ENCODE measurements at regions not wholly inside any gene's neighbourhood (a gene's known extent, or its start where the extent isn't known, plus 50 kb on each side); places are given as distances from the start of the nearest gene placed in this dataset.
"Not testable (repeated sequence)": the region's sequence is repeated elsewhere in the genome, so short reads cannot be mapped to it uniquely, and the experiment has no call there.

GRCh38 chr12:92248977-92249376, 103.3 kb upstream of the BTG1 start:
- no peak for DNase-seq

DNA sequence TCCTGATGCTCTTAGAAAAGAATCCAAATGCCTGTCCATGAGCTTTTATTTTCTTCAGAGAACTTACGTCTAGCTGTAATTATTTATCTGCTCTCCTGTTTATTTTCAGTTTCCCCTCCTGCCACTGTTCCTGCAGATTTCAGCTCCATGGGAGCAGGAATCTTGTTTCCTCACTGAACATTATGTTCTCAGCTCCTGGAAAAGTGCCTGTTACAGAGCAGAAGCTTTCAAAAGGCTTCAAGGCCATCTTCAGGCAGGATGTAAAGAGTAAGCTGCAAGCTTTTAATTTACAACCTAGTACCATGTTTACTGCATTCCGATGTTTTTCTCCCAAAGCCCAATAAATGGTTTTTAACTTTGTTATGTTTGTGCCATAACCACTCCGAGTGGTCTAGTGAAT, 98.4 kb upstream of the BTG1 start:
- no peak for DNase-seq

- no peak for DNase-seq
Observed at GRCh38 chr12:92242907-92243306, 97.3 kb upstream of the BTG1 start.

DNA sequence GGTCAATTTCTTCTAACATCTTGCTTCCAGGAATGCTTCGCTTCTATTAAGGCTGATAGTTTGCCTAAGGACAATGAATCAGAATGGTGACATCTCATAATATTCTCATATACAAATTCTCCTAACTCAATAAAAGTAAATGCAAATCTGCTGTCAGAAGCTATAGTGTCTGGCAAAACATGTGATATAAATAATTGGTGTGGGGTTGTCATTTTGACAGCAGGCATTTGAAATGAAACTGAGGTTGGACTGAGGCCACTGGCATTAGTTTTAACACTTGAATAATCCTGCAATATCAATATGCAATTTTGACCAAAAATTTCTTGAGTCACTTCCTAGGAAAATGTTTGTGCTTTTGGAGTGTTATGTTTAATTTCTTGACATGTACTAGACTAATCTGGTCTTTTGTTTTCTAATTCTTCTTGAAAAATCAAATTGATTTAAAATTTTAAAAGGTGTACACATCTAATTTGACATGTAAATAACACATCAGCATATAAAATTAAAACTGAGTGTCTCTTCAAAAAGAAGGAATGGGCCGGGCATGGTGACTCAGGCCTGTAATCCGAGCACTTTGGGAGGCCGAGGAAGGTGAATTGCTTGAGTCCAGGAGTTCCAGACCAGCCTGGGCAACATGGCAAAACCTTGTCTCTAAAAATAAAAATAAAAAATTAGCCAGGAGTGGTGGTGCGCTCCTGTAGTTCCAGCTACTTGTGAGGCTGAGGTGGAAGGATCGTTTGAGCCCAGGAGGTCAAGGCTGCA, 92.3 kb upstream of the BTG1 start:
- no peak for DNase-seq

- no peak for DNase-seq
Observed at GRCh38 chr12:92237262-92237661, 91.6 kb upstream of the BTG1 start.

DNA sequence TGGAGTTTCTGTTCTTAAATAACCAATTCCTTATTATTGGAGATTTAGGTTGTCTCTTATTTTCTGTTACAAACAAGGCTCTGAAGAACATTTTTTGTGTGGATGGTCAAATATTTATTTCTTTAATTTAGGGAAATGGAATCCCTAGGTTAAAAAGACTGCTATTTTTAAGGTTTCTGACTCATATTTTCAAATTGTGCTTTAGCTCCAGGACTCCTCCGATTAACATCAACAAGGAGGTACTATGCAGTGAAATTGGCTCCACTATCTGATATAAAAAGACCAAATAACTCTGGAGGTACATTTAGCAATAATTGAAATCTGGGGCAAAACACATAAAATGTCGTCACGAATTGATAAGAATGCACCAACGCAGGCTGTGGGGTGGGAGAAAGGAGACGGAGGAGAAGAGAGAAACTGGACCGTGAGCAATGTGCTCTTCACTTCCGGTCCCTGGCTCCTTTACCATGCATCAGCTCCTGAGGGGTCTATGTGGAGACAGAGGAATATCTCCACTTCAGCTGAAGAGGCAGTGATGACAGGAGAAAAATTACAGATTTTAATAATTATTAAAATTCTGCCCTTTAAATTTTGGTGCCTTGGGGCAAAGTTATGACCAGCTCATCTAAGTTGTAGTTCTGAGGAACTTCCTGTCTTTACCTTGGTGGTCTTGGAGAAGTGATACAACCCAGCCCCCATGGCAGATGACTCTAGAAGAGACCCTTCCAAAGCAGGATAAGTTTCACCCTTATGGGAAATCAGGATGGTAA, 90.2 kb upstream of the BTG1 start:
- no peak for DNase-seq

DNA sequence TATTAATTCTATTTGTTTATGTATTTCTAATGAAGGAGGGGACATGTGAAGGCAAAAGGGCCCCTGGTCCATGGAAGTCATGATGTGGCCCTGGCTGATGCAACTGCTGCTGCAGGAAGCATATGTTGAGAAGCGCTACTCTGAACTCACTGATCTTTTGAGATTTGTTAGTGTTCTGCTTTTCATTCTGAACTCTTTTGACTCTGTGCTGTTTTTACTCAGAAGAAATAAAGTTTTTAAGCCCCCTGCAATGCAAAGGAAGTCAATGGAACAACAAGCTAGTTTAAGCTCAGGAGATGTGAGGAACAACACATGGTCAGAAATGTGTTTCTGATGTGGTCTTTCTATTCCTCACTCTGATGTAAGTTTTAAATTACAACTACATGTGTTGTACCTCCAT, 88.9 kb upstream of the BTG1 start:
- DNase-seq = no peak

DNA sequence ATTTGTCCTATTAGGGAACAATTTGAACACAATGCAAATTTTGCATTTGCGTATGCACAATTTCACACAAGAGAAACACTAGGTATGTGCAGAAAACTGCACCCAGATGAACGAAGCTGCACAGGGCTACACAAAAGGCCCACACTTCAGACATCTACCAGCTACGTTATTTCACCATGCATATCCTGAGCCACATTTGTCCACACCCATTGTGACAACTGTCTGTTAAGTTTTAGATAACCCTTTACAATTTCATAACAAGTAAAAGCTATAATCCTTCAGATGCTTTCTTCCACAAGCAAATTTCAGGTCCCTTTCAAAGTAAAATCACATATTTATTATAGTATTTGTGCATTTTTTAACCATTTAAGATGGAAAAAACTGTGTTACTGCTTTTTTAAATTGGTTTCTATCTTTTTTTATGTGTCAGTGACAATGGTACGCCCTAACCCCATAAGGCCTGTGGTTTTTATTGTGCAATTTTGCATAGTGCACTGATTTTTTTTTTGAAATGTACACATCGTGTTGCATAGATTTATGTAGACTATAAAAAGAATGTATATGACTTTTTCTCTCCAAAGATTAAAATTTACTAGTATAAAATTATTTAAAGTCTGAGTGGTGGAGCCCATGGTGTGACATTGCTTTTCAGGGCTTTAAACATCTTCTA, 87.8 kb upstream of the BTG1 start:
- no peak for DNase-seq

DNA sequence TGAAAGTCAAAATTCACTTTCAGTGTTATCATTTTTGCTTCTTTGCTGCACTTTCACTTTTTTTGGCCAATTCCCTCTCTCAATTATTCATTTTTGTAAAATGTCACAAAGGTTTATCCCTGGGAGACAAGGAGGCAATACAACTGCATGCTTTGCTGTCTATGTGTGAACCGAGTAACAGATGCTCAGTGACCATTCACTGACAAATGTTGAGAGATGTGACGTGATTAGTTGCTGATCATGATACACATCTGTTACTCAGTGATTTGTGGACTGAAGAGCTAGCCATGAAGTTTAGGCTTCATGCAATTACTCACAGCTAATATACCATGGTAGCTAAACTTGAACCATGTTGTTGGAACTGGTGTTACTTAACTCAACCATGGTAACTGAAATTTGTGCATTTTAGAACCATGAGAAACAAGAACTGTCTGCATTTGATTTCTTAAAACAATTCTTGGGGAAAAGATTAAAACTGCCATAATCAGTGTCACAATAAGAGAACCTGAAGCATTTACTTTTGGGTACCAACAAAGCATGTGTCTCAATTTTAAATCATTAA, 86.8 kb upstream of the BTG1 start:
- not testable (repeated sequence) for DNase-seq

DNA sequence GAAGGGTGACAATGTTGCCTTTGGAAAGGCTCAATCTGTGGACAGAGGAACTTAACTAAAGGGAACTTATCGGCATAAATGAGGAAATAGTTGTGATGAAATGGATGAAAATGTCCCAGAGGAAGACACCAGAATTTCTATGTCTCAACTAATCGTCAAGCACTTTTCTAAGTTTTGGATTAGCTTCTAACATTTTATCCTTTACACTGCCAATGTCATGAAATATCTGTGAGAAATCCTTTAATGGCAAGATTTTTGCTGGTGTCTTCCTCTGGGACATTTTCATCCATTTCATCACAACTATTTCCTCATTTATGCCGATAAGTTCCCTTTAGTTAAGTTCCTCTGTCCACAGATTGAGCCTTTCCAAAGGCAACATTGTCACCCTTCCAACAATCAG, 86.3 kb upstream of the BTG1 start:
- DNase-seq = not testable (repeated sequence)

DNA sequence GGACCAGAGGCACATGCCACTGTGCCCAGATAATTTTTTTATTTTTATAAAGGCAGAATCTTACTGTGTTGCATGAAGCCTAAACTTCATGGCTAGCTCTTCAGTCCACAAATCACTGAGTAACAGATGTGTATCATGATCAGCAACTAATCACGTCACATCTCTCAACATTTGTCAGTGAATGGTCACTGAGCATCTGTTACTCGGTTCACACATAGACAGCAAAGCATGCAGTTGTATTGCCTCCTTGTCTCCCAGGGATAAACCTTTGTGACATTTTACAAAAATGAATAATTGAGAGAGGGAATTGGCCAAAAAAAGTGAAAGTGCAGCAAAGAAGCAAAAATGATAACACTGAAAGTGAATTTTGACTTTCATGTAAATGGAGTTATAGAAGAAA, 85.9 kb upstream of the BTG1 start:
- DNase-seq = not testable (repeated sequence)

DNA sequence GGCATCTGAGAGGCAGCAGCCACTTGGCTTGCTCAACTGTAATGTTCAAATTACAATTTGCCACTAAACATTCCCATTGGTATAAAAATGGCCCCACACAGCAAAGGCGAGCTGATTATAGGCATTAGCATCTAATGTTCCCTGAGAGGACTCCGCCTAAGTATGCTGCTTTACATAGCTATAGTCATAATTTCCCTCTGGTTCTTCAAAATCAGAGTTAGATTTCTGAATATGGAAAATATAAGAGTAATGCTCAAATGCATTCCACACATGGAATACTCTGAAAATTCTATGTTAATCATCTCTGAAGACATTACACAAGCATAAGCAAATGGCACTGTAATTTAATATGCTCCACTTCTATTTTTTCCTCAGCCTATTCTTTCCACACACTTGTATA, 83.7 kb upstream of the BTG1 start:
- DNase-seq = no peak

- DNase-seq = no peak
Observed at GRCh38 chr12:92226961-92227360, 81.3 kb upstream of the BTG1 start.

GRCh38 chr12:92226071-92226661, 80.5 kb upstream of the BTG1 start:
- DNase-seq = no peak

DNA sequence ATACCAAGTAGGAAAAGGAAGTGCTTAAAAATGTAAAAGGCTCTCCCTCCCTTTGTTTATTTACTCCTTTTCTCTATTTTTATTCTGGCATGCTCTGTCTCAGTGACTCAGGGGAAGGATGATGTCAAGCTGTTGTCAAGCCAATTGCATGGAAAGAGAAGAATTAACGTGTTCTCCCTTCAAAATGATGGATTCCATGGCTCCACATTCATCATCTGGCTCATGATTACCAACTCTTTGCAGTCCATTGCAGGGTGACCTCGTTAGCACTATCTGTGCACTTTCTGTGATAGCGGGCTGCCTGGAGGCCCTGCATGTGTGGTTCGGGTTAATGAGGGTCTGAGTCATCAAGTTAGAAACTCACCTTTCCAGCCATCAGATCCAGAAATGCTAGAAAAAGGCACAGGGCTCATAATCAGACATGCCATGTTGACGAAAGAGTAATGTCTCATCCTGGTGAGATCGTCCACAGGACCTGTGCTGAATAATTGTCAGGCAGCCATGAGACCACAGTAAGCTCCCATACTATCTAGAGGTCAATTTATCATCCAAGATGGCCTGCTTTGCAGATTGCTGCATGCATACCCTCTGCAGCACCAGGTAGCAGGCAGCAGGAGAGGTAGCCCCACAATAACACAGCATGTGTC, 79.2 kb upstream of the BTG1 start:
- DNase-seq = no peak

- no peak for DNase-seq
Observed at GRCh38 chr12:92223481-92223880, 77.8 kb upstream of the BTG1 start.

GRCh38 chr12:92221656-92222315, 76.1 kb upstream of the BTG1 start:
- DNase-seq = no peak

GRCh38 chr12:92218394-92219077, 72.9 kb upstream of the BTG1 start:
- no peak for DNase-seq

DNA sequence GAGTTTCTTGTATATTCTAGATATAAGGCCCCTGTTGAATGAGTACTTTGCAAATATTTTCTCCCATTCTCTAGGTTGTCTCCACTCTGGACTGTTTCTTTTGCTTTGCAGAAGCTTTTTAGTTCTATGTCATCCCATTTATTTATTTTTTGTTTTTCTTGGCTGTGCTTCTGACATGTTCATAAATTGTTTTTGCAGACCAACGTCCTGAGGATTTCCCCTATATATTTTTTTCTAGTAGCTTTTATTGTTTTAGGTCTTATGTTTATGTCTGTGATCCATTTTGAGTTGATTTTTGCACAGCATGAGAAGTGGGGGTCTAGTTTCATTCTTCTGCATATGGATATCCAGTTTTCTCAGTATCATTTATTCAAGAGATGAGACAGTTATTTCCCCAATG, 70.4 kb upstream of the BTG1 start:
- no peak for DNase-seq

GRCh38 chr12:92215358-92215757, 69.7 kb upstream of the BTG1 start:
- DNase-seq = no peak

DNA sequence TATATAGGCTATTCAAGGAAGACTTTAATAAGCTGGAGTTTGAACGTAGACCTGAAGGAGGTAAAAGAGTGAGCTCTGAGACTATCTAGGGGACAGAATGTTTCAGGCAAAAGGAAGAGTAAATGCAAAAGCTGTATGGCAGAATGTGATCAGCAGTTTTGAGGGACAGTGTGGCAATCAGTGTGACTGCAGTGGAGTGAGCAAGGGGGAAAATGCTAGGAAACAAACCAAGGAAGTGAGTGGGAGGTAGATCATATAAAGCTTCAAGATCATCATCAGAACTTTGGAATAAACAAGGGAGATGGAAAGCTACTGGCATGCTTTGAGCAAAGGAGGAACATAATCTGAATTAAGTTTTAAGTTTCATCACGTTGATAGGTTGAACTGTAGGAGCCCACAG, 67.5 kb upstream of the BTG1 start:
- DNase-seq = no peak

GRCh38 chr12:92210071-92210470, 64.4 kb upstream of the BTG1 start:
- no peak for DNase-seq
